ENCODE measurements at regions not wholly inside any gene's neighbourhood (a gene's known extent, or its start where the extent isn't known, plus 50 kb on each side); places are given as distances from the start of the nearest gene placed in this dataset.

DNA sequence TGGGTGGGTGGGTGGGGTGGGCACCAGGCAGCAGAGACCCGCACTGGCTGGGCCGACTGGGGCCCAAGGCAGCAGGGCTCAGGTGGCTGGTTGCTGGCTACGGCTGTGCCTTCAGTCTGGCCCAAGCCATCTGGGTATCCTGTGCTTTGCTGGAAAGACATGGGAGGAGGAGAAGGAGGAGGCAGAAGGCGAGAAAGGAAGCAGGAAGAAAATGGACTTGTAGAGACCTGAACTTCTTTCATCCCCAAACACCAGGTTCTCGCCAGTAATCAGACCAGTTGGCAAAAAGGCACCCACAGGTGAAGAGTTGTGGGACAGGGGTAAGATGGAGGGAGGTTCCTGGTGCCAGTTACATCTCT is 78.8 kb downstream of the IGLL1 start:
- no peak overlapping the region for H3K4me3 ChIP-seq (ENCODE audit: low read depth, low read length, poor library complexity, severe bottlenecking)
- intact Hi-C loops (cut with micrococcal nuclease; ENCODE audit: unreplicated experiment), result no loop called here
- ChIA-PET CTCF (no interaction called here), POLR2A (ENCODE audit: low non-redundant PET) (no interaction called here)
- TF ChIP-seq, protein P1, sequence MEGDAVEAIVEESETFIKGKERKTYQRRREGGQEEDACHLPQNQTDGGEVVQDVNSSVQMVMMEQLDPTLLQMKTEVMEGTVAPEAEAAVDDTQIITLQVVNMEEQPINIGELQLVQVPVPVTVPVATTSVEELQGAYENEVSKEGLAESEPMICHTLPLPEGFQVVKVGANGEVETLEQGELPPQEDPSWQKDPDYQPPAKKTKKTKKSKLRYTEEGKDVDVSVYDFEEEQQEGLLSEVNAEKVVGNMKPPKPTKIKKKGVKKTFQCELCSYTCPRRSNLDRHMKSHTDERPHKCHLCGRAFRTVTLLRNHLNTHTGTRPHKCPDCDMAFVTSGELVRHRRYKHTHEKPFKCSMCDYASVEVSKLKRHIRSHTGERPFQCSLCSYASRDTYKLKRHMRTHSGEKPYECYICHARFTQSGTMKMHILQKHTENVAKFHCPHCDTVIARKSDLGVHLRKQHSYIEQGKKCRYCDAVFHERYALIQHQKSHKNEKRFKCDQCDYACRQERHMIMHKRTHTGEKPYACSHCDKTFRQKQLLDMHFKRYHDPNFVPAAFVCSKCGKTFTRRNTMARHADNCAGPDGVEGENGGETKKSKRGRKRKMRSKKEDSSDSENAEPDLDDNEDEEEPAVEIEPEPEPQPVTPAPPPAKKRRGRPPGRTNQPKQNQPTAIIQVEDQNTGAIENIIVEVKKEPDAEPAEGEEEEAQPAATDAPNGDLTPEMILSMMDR (conservative IDR thresholded peaks at IDR 0.05; ENCODE audit: low read depth, low read length), result no peak
- TF ChIP-seq EZH2 (IDR thresholded peaks at IDR 0.05; ENCODE audit: borderline replicate concordance, low read depth, low read length, poor library complexity, severe bottlenecking), result no peak
- no peaks in the 10 kb centered on the region for H3K36me3 ChIP-seq (ENCODE audit: insufficient read depth, low read length, poor library complexity, severe bottlenecking)
- no TSS peak for BruUV-seq (replicated peaks)
- H3K9me3 ChIP-seq (ENCODE audit: low read depth, low read length, poor library complexity, severe bottlenecking), result no peaks in the 10 kb centered on the region
- H3K4me1 ChIP-seq (ENCODE audit: insufficient read depth, low read length, poor library complexity, severe bottlenecking), result no peaks in the 10 kb centered on the region
- no peak for DNase-seq (ENCODE audit: low spot score)
- H3K27ac ChIP-seq (ENCODE audit: low read depth, low read length, poor library complexity, severe bottlenecking), result no peak overlapping the region
- no peaks in the 10 kb centered on the region for H3K27me3 ChIP-seq (replicated peaks; ENCODE audit: insufficient read depth, low read depth, low read length, poor library complexity)

DNA sequence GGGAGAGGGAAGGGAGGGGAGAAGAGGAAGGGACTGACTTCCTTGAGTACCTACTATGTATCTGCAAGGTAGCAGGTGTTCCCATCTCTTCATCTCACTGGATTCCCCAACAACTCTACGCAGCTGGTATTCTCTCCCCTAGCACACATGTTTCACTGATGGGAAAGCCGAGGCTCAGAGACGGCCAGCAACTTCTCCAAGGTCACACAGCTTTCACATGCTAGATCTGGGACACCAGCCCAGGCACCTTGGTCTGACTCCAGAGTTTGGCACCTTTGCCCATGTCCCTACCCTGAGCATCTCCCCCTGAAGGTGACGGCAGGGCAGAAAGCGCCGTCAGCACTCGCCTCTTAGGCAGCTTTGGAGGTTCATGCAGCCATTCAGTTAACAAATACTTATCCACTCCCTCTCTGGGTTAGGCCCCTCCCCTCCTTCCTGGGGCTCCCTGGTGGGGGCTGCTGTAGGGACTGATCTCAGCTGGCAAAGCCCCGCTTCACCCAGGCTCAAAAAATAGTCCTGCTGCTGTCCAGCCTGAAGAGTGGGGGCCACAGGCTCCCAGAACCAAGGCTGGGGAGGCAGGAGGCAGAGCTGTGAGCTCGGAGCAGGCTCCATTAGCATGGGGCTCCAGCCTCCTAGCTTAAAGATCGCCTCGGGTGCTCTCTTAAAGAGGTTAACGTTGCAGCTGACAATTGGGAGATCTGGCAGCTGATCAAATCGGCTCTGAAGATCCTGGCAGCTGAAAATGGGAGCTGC is 79.4 kb downstream of the IGLL1 start:
- no peak overlapping the region for H3K27ac ChIP-seq (ENCODE audit: low read depth, low read length, poor library complexity, severe bottlenecking)
- TF ChIP-seq, protein P1 (conservative IDR thresholded peaks at IDR 0.05; ENCODE audit: low read depth, low read length), result no peak
- no peak for TF ChIP-seq EZH2 (IDR thresholded peaks at IDR 0.05; ENCODE audit: borderline replicate concordance, low read depth, low read length, poor library complexity, severe bottlenecking)
- H3K36me3 ChIP-seq (ENCODE audit: insufficient read depth, low read length, poor library complexity, severe bottlenecking), result no peaks in the 10 kb centered on the region
- intact Hi-C loops (cut with micrococcal nuclease; ENCODE audit: unreplicated experiment), result no loop called here
- CTCF ChIA-PET, result no interaction called here
- no peaks in the 10 kb centered on the region for H3K4me1 ChIP-seq (ENCODE audit: insufficient read depth, low read length, poor library complexity, severe bottlenecking)
- POLR2A ChIA-PET (ENCODE audit: low non-redundant PET), result no interaction called here
- no peak for DNase-seq (ENCODE audit: low spot score)
- no TSS peak for BruUV-seq (replicated peaks)
- H3K4me3 ChIP-seq (ENCODE audit: low read depth, low read length, poor library complexity, severe bottlenecking), result no peak overlapping the region
- no peaks in the 10 kb centered on the region for H3K9me3 ChIP-seq (ENCODE audit: low read depth, low read length, poor library complexity, severe bottlenecking)
- no peaks in the 10 kb centered on the region for H3K27me3 ChIP-seq (replicated peaks; ENCODE audit: insufficient read depth, low read depth, low read length, poor library complexity)

DNA sequence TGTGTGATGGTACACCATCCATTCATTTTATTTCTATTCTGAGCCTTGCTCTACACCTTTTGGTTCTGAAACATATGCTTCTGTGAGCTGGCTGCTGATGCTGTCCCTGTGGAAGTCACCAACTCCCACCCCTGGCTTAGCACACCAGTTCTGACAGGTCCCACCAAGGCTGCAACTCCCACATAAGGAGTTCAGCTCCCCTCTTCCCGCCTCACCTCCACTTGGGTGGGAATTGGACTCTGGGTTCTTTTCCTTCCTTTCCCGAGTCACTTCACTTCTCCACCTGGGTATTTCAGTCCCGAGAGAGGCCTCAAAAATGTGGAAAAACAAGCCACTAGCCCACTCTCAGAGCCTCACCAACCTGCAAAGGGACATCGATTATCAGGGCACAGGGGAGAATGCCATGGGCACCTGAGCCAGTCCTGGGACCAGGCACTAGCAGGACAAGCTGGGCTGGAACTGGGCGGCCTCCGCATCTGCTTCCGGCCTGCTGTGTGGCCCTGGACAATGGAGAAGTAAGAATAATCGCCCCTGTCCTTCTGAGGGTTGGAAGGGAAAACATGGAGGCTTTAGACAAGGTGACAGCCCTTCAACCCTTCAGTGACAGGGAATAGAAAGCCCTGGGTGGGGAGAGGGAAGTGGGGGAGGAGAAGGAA is 80.1 kb downstream of the IGLL1 start:
- H3K9me3 ChIP-seq (ENCODE audit: low read depth, low read length, poor library complexity, severe bottlenecking), result no peaks in the 10 kb centered on the region
- no peak for DNase-seq (ENCODE audit: low spot score)
- no TSS peak for BruUV-seq (replicated peaks)
- no peaks in the 10 kb centered on the region for H3K27me3 ChIP-seq (replicated peaks; ENCODE audit: insufficient read depth, low read depth, low read length, poor library complexity)
- H3K27ac ChIP-seq (ENCODE audit: low read depth, low read length, poor library complexity, severe bottlenecking), result no peak overlapping the region
- CTCF ChIA-PET, result no interaction called here
- H3K36me3 ChIP-seq (ENCODE audit: insufficient read depth, low read length, poor library complexity, severe bottlenecking), result no peaks in the 10 kb centered on the region
- intact Hi-C loops (cut with micrococcal nuclease; ENCODE audit: unreplicated experiment), result no loop called here
- POLR2A ChIA-PET (ENCODE audit: low non-redundant PET), result no interaction called here
- no peak overlapping the region for H3K4me3 ChIP-seq (ENCODE audit: low read depth, low read length, poor library complexity, severe bottlenecking)
- no peak for TF ChIP-seq EZH2 (IDR thresholded peaks at IDR 0.05; ENCODE audit: borderline replicate concordance, low read depth, low read length, poor library complexity, severe bottlenecking)
- TF ChIP-seq, protein P1 (conservative IDR thresholded peaks at IDR 0.05; ENCODE audit: low read depth, low read length), result no peak
- H3K4me1 ChIP-seq (ENCODE audit: insufficient read depth, low read length, poor library complexity, severe bottlenecking), result no peaks in the 10 kb centered on the region
